SU-DHL-6 (cell line): ENCODE measurements at regions not wholly inside any gene's neighbourhood (a gene's known extent, or its start where the extent isn't known, plus 50 kb on each side); places are given as distances from the start of the nearest gene placed in this dataset.

ENCODE experiments used
- CTCF ChIP-seq: fragments of 200-600 bp; sonication (generic); IDR thresholded peaks from one replicate; pipeline ENCODE4 v1.5.1; 2017; ENCODE audit warnings: antibody characterized with exemption, mild to moderate bottlenecking, low read length, moderate library complexity; ENCODE audit not compliant: insufficient read depth, poor library complexity, severe bottlenecking
- EZH2phosphoT487 ChIP-seq: fragments of 200-600 bp; sonication (generic), shearing (Covaris generic); conservative IDR thresholded peaks from 2 replicates; pipeline ENCODE4 v1.6.1; 2018; ENCODE audit warnings: mild to moderate bottlenecking, antibody characterized with exemption, low read length, moderate library complexity, mixed read lengths

- no peak for TF ChIP-seq CTCF
- no peak for TF ChIP-seq EZH2phosphoT487
These were observed 278.5 kb downstream of the TCF7L2 start for GRCh38 chr10:113228530-113228929.
